Loucy (cell line): ENCODE measurements at regions not wholly inside any gene's neighbourhood (a gene's known extent, or its start where the extent isn't known, plus 50 kb on each side); places are given as distances from the start of the nearest gene placed in this dataset.

Source experiments
- H2AFZ ChIP-seq: fragments of 200-600 bp; sonication (generic); 2 replicates; pipeline ENCODE4 v1.6.0; 2016; ENCODE audit warnings: antibody characterized with exemption, mild to moderate bottlenecking, low read length, moderate library complexity
- H3F3A ChIP-seq: fragments of 200-600 bp; 2 replicates; pipeline ENCODE4 v1.6.0; 2016; ENCODE audit warnings: antibody characterized with exemption, low read depth, mild to moderate bottlenecking
- H3K27me3 ChIP-seq: fragments of 200-600 bp; sonication (generic); 2 replicates; pipeline ENCODE4 v1.6.1; 2014; ENCODE audit warnings: low read length, mild to moderate bottlenecking; ENCODE audit not compliant: insufficient read depth, poor library complexity, severe bottlenecking
- H3K36me3 ChIP-seq: fragments of 200-600 bp; sonication (generic); 2 replicates; pipeline ENCODE4 v1.6.1; 2016; ENCODE audit warnings: low read length; ENCODE audit not compliant: insufficient read depth
- H3K4me1 ChIP-seq: fragments of 200-600 bp; sonication (generic); 2 replicates; pipeline ENCODE4 v1.5.1; 2014; ENCODE audit warnings: low read length, mild to moderate bottlenecking; ENCODE audit not compliant: insufficient read depth, poor library complexity, severe bottlenecking
- H3K4me2 ChIP-seq: fragments of 200-600 bp; sonication (generic); 2 replicates; pipeline ENCODE4 v1.6.0; 2014; ENCODE audit warnings: antibody characterized with exemption, low read length, low read depth, mild to moderate bottlenecking; ENCODE audit not compliant: poor library complexity, severe bottlenecking
- H3K4me3 ChIP-seq: fragments of 200-600 bp; sonication (generic); 2 replicates; pipeline ENCODE4 v1.5.1; 2014; ENCODE audit warnings: low read length, mild to moderate bottlenecking, mixed read lengths; ENCODE audit not compliant: poor library complexity, severe bottlenecking
- H3K79me2 ChIP-seq: fragments of 200-600 bp; sonication (generic); 2 replicates; pipeline ENCODE4 v1.6.1; 2014; ENCODE audit warnings: low read length; ENCODE audit not compliant: insufficient read depth
- H3K9ac ChIP-seq: fragments of 200-600 bp; sonication (generic); 2 replicates; pipeline ENCODE4 v1.6.0; 2014; ENCODE audit warnings: mild to moderate bottlenecking, low read depth, low read length, moderate library complexity; ENCODE audit not compliant: poor library complexity, severe bottlenecking
- H3K9me2 ChIP-seq: fragments of 200-600 bp; sonication (generic); replicated peaks from 2 replicates; pipeline ENCODE4 v1.6.1; 2016; ENCODE audit warnings: low read depth, low read length, mixed read lengths
- H3K9me3 ChIP-seq: fragments of 200-600 bp; sonication (generic); 2 replicates; pipeline ENCODE4 v1.6.1; 2014; ENCODE audit warnings: mild to moderate bottlenecking, antibody characterized with exemption, low read length, low read depth; ENCODE audit not compliant: insufficient read depth
- H4K20me1 ChIP-seq: fragments of 200-600 bp; sonication (generic); 2 replicates; pipeline ENCODE4 v1.6.0; 2014; ENCODE audit warnings: antibody characterized with exemption, low read length, mild to moderate bottlenecking; ENCODE audit not compliant: insufficient read depth, poor library complexity, severe bottlenecking
- EZH2phosphoT487 ChIP-seq: fragments of 200-600 bp; IDR thresholded peaks from 2 replicates; pipeline ENCODE4 v1.6.1; 2018; ENCODE audit warnings: antibody characterized with exemption, mild to moderate bottlenecking, moderate library complexity, borderline replicate concordance
- TF ChIP-seq, protein P1 (sequence below): fragments of 200-600 bp; sonication (generic); conservative IDR thresholded peaks from 2 replicates; pipeline ENCODE4 v1.5.1; 2014; ENCODE audit warnings: mild to moderate bottlenecking, antibody characterized with exemption, low read length

DNA sequence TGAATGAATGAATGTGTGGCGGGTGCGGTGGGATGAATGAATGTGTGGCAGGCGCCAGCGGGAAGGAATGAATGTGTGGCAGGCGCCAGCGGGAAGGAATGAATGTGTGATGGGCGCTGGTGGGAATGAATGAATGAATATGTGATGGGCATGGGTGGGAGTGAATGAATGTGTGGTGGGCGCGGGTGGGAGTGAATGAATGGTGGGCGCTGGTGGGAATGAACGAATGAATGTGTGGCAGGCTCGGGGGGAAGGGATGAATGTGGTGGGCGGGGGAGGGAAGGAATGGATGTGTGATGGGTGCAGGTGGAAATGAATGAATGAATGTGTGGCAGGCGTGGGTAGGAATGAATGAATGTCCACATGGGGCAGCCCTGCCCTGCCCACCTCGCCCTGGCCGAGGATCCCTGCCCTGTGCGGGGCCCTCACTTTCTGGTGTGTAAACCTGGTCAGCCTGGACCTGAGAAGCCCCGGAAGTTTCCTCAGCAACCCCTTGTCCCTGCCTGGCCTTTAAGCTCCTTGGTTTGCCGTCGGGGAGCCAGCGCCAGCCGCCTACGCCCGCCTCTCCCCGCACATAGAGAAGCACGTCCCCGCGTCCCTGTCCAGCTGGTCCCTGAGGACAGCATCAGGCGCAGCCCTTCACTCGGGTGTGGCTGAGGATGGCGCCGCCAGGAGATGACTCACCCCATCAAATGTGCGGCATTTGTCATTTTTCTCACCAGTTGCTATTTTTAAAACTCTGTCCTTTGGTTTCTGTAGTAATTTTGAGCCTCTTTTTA is 112.8 kb upstream of the LRPAP1 start:
- Histone ChIP-seq H3K9me3 (no peaks in the 10 kb centered on the region), H3K9ac (no peak overlapping the region), H3K9me2 (no peaks in the 10 kb centered on the region), H4K20me1 (no peaks in the 10 kb centered on the region), H3K79me2 (no peaks in the 10 kb centered on the region), H3K27me3 (no peaks in the 10 kb centered on the region), H3K4me3 (no peak overlapping the region), H3K36me3 (no peaks in the 10 kb centered on the region), H3K4me1 (no peaks in the 10 kb centered on the region), H3K4me2 (no peak overlapping the region), H2AFZ (no peak overlapping the region), H3F3A (no peaks in the 10 kb centered on the region)
- no peak for TF ChIP-seq EZH2phosphoT487
- TF ChIP-seq, protein P1, sequence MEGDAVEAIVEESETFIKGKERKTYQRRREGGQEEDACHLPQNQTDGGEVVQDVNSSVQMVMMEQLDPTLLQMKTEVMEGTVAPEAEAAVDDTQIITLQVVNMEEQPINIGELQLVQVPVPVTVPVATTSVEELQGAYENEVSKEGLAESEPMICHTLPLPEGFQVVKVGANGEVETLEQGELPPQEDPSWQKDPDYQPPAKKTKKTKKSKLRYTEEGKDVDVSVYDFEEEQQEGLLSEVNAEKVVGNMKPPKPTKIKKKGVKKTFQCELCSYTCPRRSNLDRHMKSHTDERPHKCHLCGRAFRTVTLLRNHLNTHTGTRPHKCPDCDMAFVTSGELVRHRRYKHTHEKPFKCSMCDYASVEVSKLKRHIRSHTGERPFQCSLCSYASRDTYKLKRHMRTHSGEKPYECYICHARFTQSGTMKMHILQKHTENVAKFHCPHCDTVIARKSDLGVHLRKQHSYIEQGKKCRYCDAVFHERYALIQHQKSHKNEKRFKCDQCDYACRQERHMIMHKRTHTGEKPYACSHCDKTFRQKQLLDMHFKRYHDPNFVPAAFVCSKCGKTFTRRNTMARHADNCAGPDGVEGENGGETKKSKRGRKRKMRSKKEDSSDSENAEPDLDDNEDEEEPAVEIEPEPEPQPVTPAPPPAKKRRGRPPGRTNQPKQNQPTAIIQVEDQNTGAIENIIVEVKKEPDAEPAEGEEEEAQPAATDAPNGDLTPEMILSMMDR = no peak

- no peak overlapping the region for H3K9ac ChIP-seq
- no peaks in the 10 kb centered on the region for H3K36me3 ChIP-seq
- no peak overlapping the region for H2AFZ ChIP-seq
- no peaks in the 10 kb centered on the region for H3K9me2 ChIP-seq
- no peaks in the 10 kb centered on the region for H4K20me1 ChIP-seq
- H3F3A ChIP-seq = no peaks in the 10 kb centered on the region
- no peak for TF ChIP-seq EZH2phosphoT487
- TF ChIP-seq, protein P1 = no peak
- no peaks in the 10 kb centered on the region for H3K27me3 ChIP-seq
- H3K4me2 ChIP-seq = no peak overlapping the region
- H3K4me1 ChIP-seq = no peaks in the 10 kb centered on the region
- no peaks in the 10 kb centered on the region for H3K79me2 ChIP-seq
- no peaks in the 10 kb centered on the region for H3K9me3 ChIP-seq
- no peak overlapping the region for H3K4me3 ChIP-seq
Measured at GRCh38 chr4:3643518-3644433, 111.6 kb upstream of the LRPAP1 start.

DNA sequence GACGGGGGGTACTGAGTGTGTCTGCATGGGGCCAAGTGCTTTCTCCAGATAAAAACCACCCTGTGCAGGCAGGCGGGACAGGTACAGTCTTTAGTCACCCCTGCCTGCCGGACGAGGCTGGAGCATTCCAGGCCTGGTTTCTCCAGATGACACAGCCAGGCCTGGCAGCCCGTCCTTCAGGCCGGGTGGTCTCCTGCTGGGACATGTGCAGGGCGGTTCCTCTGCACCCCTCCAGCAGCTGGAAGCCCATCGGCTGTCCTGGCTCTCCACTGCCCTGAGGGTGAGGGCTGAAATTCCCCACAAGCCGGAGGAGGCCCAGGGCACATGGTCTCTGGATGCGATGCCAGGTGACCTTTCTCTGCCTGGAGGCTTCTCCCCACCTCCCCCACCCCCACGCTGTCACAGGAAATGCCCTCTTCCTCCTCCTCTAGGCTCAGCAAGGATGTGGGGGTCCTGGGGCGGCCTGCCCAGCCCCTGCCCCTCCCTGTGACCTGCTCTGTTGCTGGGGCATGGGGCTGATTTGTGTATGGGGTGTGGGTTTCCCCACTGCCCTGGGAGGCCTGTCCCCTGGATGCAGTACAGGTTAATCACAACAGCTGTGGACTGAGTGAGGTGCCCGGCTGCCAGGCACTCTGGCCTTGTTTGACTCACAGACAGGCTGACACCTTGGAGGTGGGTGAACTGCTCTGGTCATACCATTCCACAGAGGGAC is 110.7 kb upstream of the LRPAP1 start:
- no peaks in the 10 kb centered on the region for H3F3A ChIP-seq
- no peak overlapping the region for H2AFZ ChIP-seq
- no peak overlapping the region for H3K9ac ChIP-seq
- H3K9me2 ChIP-seq = no peaks in the 10 kb centered on the region
- H3K36me3 ChIP-seq = no peaks in the 10 kb centered on the region
- H3K9me3 ChIP-seq = 0 out of 2 replicates have a peak, but pooled peaks cover under 1% of the 10 kb centered on the region
- no peaks in the 10 kb centered on the region for H3K27me3 ChIP-seq
- no peaks in the 10 kb centered on the region for H3K4me1 ChIP-seq
- no peaks in the 10 kb centered on the region for H3K79me2 ChIP-seq
- TF ChIP-seq, protein P1 = no peak
- no peak for TF ChIP-seq EZH2phosphoT487
- H3K4me3 ChIP-seq = no peak overlapping the region
- H3K4me2 ChIP-seq = no peak overlapping the region
- H4K20me1 ChIP-seq = no peaks in the 10 kb centered on the region
